ENCODE measurements at regions not wholly inside any gene's neighbourhood (a gene's known extent, or its start where the extent isn't known, plus 50 kb on each side); places are given as distances from the start of the nearest gene placed in this dataset.

DNA sequence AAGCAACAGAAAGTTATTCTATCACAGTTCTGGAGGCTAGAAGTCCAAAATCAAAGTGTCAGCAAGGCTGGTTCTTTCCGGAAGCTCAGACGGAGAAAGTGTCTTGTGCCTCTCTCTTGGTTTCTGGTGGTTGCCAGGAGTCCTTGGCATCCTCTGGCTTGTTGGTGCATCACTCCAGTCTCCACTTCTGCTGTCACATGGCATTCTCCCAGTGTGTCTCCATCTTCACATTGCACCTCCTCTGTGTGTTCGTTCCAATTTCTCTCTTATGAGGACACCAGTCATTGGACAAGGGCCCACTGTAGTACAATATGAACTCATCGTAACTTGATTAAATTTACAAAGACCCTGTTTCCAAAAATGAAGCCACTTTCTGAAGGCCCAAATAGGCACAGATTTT is 175.4 kb upstream of the ATP5MC3 start:
- TF ChIP-seq CTCF (IDR thresholded peaks at IDR 0.05; ENCODE audit: insufficient read depth, low read depth, low read length) (no peak), EZH2 (IDR thresholded peaks at IDR 0.05; ENCODE audit: insufficient read depth, low read length) (no peak)
